GM12801 (cell line): ENCODE measurements at regions not wholly inside any gene's neighbourhood (a gene's known extent, or its start where the extent isn't known, plus 50 kb on each side); places are given as distances from the start of the nearest gene placed in this dataset.

Source experiments
- CTCF ChIP-seq: IDR thresholded peaks from one replicate; pipeline ENCODE4 v1.5.1; 2011; ENCODE audit warnings: control low read depth; ENCODE audit not compliant: insufficient read length; ENCODE audit errors: extremely low read depth

- no peak for TF ChIP-seq CTCF
These were observed 186.5 kb upstream of the SLC25A13 start for GRCh38 chr7:96508371-96508770.

DNA sequence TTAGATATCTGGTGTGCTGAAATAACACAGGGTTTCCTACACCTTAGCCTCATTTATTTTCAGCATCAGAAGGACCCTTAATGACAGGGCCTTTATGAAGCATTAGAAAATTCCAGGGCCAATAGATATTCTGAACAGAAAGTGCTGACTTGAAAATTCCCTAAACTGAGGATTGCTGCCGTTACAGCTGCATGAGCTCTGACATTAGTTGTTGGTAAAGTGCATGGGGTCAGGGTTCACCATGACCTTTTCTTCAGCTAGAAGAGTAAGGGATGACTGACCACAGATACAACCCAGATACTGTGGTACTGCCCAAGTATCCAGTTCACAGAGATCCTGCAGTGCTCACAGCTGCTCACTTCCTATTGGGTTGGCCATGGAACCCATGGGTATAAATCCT is 181.7 kb upstream of the SLC25A13 start:
- TF ChIP-seq CTCF: no peak

- TF ChIP-seq CTCF: no peak
These were observed 179.4 kb upstream of the SLC25A13 start for GRCh38 chr7:96501318-96501717.

DNA sequence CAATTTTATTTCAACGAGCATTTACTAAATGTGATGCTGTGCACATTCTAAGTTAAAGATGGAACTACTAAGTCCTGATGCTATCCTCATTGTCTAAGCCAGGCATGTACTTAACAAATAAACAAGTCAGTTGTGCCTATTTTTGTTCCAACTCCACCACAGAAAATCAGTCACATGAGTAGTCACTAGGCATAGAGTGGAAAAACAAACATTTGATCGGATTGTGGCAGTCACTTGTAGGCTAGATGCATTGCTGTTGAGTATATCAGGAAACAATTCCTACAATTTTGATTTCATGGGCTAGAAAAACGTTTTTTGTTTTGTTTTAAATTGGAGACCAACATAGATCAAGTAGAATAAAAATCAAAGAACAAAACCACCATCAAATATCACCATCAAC is 177.6 kb upstream of the SLC25A13 start:
- TF ChIP-seq CTCF: no peak

DNA sequence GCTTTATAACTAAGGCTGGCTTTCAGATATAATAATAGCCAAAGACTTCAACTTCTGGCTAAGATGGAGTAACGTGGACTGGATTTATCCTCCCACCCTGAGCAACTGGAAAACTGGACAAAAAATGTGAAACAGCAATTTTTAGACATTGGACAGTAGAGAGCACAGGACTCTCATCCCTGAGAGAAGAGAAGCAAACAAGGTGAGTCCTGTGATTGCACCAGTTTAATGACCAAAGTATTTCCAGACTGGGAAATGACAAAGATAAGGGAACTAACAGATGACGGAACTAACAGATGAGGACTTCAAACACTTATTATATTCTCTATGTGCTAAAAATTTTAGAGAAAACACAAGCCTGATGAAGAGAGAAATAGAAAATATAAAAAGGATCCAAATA is 175.7 kb upstream of the SLC25A13 start:
- no peak for TF ChIP-seq CTCF

DNA sequence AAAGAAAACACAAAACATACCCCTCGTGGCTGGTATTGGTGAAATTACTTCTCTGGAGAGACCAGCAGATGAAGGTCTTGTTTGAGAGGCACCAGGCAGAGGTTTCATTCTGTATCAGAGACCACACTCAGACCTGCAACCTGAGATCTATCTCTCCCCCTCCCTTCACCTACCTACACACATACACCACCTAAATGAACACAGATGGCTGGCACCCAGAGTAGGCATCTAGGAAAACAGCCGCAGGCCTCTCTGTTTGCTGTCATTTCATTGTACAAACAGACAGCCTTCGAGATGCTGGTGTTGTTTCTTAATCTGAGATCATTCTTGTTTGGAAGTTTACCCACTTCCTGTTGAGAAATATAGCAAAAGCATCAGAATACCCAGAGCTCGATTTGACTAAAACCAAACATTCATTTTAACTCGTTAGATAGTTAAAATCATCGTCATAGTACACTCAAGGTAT is 173.9 kb upstream of the SLC25A13 start:
- TF ChIP-seq CTCF: no peak

GRCh38 chr7:96486681-96487080 is 164.8 kb upstream of the SLC25A13 start:
- TF ChIP-seq CTCF: no peak

DNA sequence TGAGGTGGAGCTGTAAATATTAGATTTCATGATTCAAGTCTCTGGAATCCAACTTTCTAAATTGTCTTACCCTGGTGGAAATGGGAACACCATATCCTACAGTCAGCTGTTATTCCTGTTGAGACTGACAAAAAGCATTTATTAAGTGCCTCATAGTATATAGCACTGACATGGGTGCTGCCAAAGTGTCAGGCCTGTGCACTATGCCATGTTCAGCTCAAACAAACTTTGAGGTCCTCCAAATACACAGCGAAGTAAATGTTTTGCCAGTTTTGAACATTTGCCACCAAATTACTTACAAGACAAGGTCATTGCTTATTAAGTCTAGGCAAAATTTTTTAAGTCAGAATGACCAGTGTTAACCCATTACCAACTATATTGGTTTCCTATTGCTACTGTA is 162.9 kb upstream of the SLC25A13 start:
- TF ChIP-seq CTCF: no peak
